Hepatocyte (in vitro differentiated cells): ENCODE measurements at regions not wholly inside any gene's neighbourhood (a gene's known extent, or its start where the extent isn't known, plus 50 kb on each side); places are given as distances from the start of the nearest gene placed in this dataset.

Source experiments
- CTCF ChIP-seq: fragments of 200-600 bp; sonication (generic); IDR thresholded peaks from 2 replicates; pipeline ENCODE4 v1.5.1; 2016; ENCODE audit warnings: antibody characterized with exemption, mild to moderate bottlenecking; ENCODE audit not compliant: poor library complexity
- EZH2 ChIP-seq: fragments of 200-600 bp; sonication (generic); IDR thresholded peaks from 2 replicates; pipeline ENCODE4 v1.6.1; 2016; ENCODE audit warnings: antibody characterized with exemption, mild to moderate bottlenecking, borderline replicate concordance
- EZH2phosphoT487 ChIP-seq: fragments of 200-600 bp; sonication (generic); IDR thresholded peaks from one replicate; pipeline ENCODE4 v1.6.1; 2018; ENCODE audit warnings: antibody characterized with exemption, mild to moderate bottlenecking, low read depth, moderate library complexity; ENCODE audit not compliant: unreplicated experiment, severe bottlenecking

GRCh38 chr4:173651651-173652282 is 121.7 kb upstream of the HAND2 start:
- no peak for TF ChIP-seq CTCF
- no peak for TF ChIP-seq EZH2
- TF ChIP-seq EZH2phosphoT487: no peak
